HUES64 (cell line): ENCODE measurements at regions not wholly inside any gene's neighbourhood (a gene's known extent, or its start where the extent isn't known, plus 50 kb on each side); places are given as distances from the start of the nearest gene placed in this dataset.
A peak's percentile ranks its signal among the peaks of the same experiment; 100 is the strongest.

ENCODE experiments used
- H3K27ac ChIP-seq: 2 replicates; pipeline ENCODE4 v1.7.0; 2013; ENCODE audit warnings: low read depth, low read length, inconsistent platforms
- H3K27me3 ChIP-seq: 2 replicates; pipeline ENCODE4 v1.6.1; 2013; ENCODE audit warnings: mild to moderate bottlenecking, low read length; ENCODE audit not compliant: insufficient read depth
- H3K36me3 ChIP-seq: 2 replicates; pipeline ENCODE4 v1.6.1; 2013; ENCODE audit warnings: mild to moderate bottlenecking, low read length; ENCODE audit not compliant: insufficient read depth
- H3K4me1 ChIP-seq: 2 replicates; pipeline ENCODE4 v1.6.1; 2013; ENCODE audit warnings: mild to moderate bottlenecking, low read length, moderate library complexity; ENCODE audit not compliant: insufficient read depth
- H3K4me3 ChIP-seq: 2 replicates; pipeline ENCODE4 v1.5.1; 2013; ENCODE audit warnings: mild to moderate bottlenecking, low read length, moderate library complexity
- H3K9ac ChIP-seq: 2 replicates; pipeline ENCODE4 v1.6.1; 2013; ENCODE audit warnings: mild to moderate bottlenecking, low read depth, low read length
- H3K9me3 ChIP-seq: 2 replicates; pipeline ENCODE4 v1.6.1; 2013; ENCODE audit warnings: low read depth, low read length; ENCODE audit not compliant: insufficient read depth
- WGBS: fragments of 150-250, 120-280 bp; methylation state at CpG from one replicate; pipeline ENCODE4 v1.1.7; 2013; ENCODE audit warnings: missing lambda C conversion rate; 5-methylcytosine and 5-hydroxymethylcytosine counted together

DNA sequence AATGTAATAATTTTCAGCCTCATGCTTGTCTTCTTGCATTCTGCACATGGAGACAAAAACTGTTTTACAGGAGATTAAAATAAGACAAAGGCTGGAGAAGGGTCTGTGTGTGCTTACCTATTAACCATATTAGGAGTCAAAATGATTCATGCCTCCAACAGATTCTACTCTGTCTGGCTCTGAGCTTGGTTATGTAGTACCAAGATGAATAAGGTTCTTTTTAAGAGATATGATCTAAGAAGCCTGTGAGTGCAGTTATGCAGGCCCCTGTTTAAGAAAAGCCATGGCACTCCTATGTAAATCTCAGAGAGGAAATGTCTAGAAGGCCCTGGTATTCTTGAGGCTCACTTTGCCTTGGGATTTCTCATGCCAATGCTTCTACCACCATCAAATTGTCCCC, 486.6 kb upstream of the CDH11 start:
- no peaks in the 10 kb centered on the region for H3K27me3 ChIP-seq
- no peaks in the 10 kb centered on the region for H3K4me1 ChIP-seq
- H3K4me3 ChIP-seq: no peak overlapping the region
- H3K27ac ChIP-seq: no peak overlapping the region
- no peak overlapping the region for H3K9ac ChIP-seq
- no peaks in the 10 kb centered on the region for H3K36me3 ChIP-seq
- no peaks in the 10 kb centered on the region for H3K9me3 ChIP-seq

DNA sequence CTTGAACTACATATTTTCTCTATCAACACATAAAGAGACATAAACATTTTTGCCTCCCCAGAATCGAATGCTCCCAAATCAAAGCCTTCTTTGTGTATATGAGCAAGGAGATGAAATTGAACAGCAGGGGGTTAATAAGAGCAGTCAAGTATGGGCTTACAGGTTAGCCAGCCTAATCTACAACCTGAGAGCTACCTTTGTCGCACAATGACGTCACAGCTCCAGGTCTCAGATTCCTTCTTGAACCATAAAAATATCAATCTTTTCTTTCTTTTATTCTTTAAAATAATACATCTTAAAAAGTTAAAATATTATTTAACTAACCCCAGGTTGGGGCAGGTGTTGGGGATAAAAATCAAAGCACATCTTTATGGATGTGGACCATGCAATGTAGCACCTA, 482.9 kb upstream of the CDH11 start:
- H3K4me3 ChIP-seq: no peak overlapping the region
- no peak overlapping the region for H3K27ac ChIP-seq
- peaks cover 5% of the 10 kb centered on the region; the same call in 1 of the 2 replicates for H3K4me1 ChIP-seq
- WGBS: 94% methylated on average over 3 of the region's 3 CpGs
- H3K36me3 ChIP-seq: no peaks in the 10 kb centered on the region
- H3K27me3 ChIP-seq: no peaks in the 10 kb centered on the region
- H3K9me3 ChIP-seq: no peaks in the 10 kb centered on the region
- no peak overlapping the region for H3K9ac ChIP-seq

GRCh38 chr16:65601781-65602180, 479.9 kb upstream of the CDH11 start:
- Histone ChIP-seq H3K27me3 (no peaks in the 10 kb centered on the region), H3K9ac (no peak overlapping the region), H3K4me3 (no peak overlapping the region), H3K36me3 (no peaks in the 10 kb centered on the region), H3K9me3 (no peaks in the 10 kb centered on the region), H3K27ac (no peak overlapping the region), H3K4me1 (peaks cover 12% of the 10 kb centered on the region; the same call in 1 of the 2 replicates)
- WGBS: 94% methylated on average over 3 of the region's 3 CpGs

- Histone ChIP-seq H3K36me3 (no peaks in the 10 kb centered on the region), H3K4me3 (no peak overlapping the region), H3K27ac (no peak overlapping the region; the same call in 1 of the 2 replicates), H3K9me3 (no peaks in the 10 kb centered on the region), H3K27me3 (no peaks in the 10 kb centered on the region), H3K4me1 (peaks cover 12% of the 10 kb centered on the region; the same call in 1 of the 2 replicates), H3K9ac (no peak overlapping the region)
- no CpG with 5 or more reads among the region's 3 CpGs for WGBS
Measured at GRCh38 chr16:65600629-65601028, 478.8 kb upstream of the CDH11 start.

DNA sequence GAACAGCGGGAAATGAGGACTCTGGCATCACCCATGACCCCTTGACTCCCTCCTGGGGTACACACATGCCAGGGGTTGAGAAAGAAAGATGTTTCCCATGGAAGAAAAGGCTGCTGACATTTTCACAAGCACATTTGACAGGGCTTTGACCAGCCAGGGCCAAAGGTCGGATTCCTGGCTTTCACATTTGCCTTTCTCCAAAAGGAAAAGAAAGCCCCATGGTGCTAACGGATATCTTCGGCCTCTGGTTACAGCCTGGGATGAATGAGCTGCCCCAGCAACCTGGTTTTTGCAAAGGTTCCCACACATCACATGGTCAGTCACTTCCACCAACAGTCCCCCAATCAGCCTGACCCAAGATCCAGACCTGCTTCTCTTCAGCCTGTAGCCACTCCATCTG, 478.2 kb upstream of the CDH11 start:
- Histone ChIP-seq H3K4me3 (no peak overlapping the region), H3K4me1 (peaks cover 12% of the 10 kb centered on the region; the same call in 1 of the 2 replicates), H3K27ac (no peak overlapping the region; the same call in 1 of the 2 replicates), H3K9me3 (no peaks in the 10 kb centered on the region), H3K27me3 (no peaks in the 10 kb centered on the region), H3K36me3 (no peaks in the 10 kb centered on the region), H3K9ac (no peak overlapping the region)
- WGBS: 71% methylated on average over 4 of the region's 4 CpGs

DNA sequence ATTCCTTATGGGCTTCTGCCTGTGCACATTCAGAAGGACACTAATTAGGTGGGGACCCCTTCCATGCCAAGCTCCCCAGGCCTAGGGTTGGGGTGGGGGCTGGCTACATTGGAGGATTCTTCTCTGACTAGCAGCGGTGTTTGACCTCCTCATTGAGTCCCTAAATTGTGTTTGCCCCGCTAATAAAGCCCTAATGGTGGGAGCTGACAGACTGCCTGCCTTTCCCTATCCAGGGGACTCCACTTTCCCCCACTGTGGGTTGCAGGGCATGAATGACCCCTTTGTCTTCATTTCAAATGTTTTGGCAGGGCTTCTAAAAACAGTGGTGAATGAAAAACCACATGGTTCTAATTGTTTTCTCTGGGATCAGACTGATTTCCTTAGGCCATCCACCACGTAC, 476.8 kb upstream of the CDH11 start:
- no peaks in the 10 kb centered on the region for H3K27me3 ChIP-seq
- no peak overlapping the region for H3K27ac ChIP-seq
- 84% methylated on average over 3 of the region's 3 CpGs for WGBS
- H3K36me3 ChIP-seq: no peaks in the 10 kb centered on the region
- H3K4me3 ChIP-seq: no peak overlapping the region
- H3K9me3 ChIP-seq: no peaks in the 10 kb centered on the region
- H3K4me1 ChIP-seq: peaks cover 12% of the 10 kb centered on the region; the same call in 1 of the 2 replicates
- H3K9ac ChIP-seq: no peak overlapping the region

- no peak overlapping the region for H3K27ac ChIP-seq
- H3K9ac ChIP-seq: no peak overlapping the region
- no peak overlapping the region for H3K4me3 ChIP-seq
- H3K27me3 ChIP-seq: no peaks in the 10 kb centered on the region
- WGBS: 93% methylated on average over 3 of the region's 3 CpGs
- H3K9me3 ChIP-seq: no peaks in the 10 kb centered on the region
- peaks cover 7% of the 10 kb centered on the region for H3K4me1 ChIP-seq
- no peaks in the 10 kb centered on the region for H3K36me3 ChIP-seq
Measured at GRCh38 chr16:65583498-65583897, 461.6 kb upstream of the CDH11 start.

DNA sequence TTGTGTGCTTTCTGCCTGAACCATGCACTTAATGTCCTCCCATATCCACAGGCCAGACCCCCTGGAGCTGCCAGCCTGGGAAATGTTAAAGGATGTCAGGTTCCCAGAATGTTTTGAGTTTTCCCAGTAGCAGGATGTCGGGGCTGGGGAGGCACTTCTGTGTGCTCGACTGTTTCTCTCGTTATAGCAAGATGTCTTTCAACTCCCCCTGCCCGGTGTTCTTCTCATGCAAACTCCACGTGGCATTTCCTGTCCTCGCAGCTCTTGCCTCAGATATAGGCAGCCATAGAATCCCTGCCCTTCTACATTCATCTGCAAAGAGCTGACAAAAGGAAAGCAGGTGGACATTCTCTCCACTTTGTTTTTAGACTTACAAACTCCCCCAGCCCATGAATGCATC, 457.2 kb upstream of the CDH11 start:
- Histone ChIP-seq H3K9me3 (no peaks in the 10 kb centered on the region), H3K36me3 (no peaks in the 10 kb centered on the region), H3K4me1 (peaks cover 7% of the 10 kb centered on the region), H3K4me3 (no peak overlapping the region), H3K9ac (no peak overlapping the region), H3K27ac (peak overlapping the region; percentile 69; the same call in 1 of the 2 replicates), H3K27me3 (no peaks in the 10 kb centered on the region)
- 52% methylated on average over 6 of the region's 6 CpGs for WGBS

- H3K27ac ChIP-seq: no peak overlapping the region
- no peak overlapping the region for H3K9ac ChIP-seq
- H3K4me1 ChIP-seq: peaks cover 7% of the 10 kb centered on the region
- 86% methylated on average over 10 of the region's 10 CpGs for WGBS
- no peak overlapping the region for H3K4me3 ChIP-seq
- no peaks in the 10 kb centered on the region for H3K27me3 ChIP-seq
- H3K36me3 ChIP-seq: no peaks in the 10 kb centered on the region
- no peaks in the 10 kb centered on the region for H3K9me3 ChIP-seq
Measured at GRCh38 chr16:65576631-65577030, 454.8 kb upstream of the CDH11 start.

GRCh38 chr16:65576139-65576538, 454.3 kb upstream of the CDH11 start:
- no peak overlapping the region for H3K9ac ChIP-seq
- H3K27me3 ChIP-seq: no peaks in the 10 kb centered on the region
- WGBS: 89% methylated on average over 11 of the region's 11 CpGs

DNA sequence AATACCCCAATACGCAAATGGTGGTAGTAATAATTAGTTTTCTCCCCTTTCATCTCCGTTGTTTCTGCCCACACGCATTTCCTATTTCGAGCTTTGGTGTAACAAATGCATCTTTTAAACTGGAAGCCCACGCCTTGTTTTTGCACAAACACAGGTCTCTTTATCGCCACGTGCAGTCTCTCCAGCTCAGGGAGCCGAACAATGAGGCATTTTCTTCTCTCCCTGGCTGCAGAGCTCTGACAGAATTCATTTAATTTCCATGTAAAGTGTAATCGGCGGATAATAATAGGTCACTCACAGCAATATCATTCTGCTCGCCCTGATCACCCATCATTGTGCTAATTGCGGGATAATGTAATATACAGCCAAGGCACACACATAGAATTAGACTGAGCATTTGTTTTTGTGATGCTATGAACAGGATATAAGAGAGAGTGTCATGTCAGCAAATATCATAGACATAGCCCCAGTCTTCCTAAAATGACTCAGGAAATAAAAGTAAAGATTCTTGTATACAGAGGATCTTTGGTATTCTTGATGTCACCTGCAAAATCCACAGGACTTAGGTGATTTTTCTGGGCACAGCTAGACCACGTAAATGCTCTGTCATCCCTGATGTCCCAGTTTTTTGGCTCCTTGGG, 452.6 kb upstream of the CDH11 start:
- no peaks in the 10 kb centered on the region; the same call in 1 of the 2 replicates for H3K9me3 ChIP-seq
- H3K27ac ChIP-seq: no peak overlapping the region
- no peaks in the 10 kb centered on the region for H3K27me3 ChIP-seq
- H3K36me3 ChIP-seq: no peaks in the 10 kb centered on the region
- no peak overlapping the region for H3K9ac ChIP-seq
- WGBS: 83% methylated on average over 12 of the region's 13 CpGs
- H3K4me1 ChIP-seq: peaks cover 2% of the 10 kb centered on the region; the same call in 1 of the 2 replicates
- no peak overlapping the region for H3K4me3 ChIP-seq

More at GRCh38 chr16:65576139-65576538, 454.3 kb upstream of the CDH11 start:
- peaks cover 7% of the 10 kb centered on the region for H3K4me1 ChIP-seq
- no peaks in the 10 kb centered on the region for H3K36me3 ChIP-seq
- H3K27ac ChIP-seq: no peak overlapping the region
- H3K9me3 ChIP-seq: no peaks in the 10 kb centered on the region
- no peak overlapping the region for H3K4me3 ChIP-seq

GRCh38 chr16:65572156-65572555, 450.3 kb upstream of the CDH11 start:
- 100% methylated on average over 1 of the region's 1 CpG for WGBS

More at GRCh38 chr16:65572156-65572555, 450.3 kb upstream of the CDH11 start:
- H3K4me3 ChIP-seq: no peak overlapping the region
- H3K36me3 ChIP-seq: no peaks in the 10 kb centered on the region
- no peaks in the 10 kb centered on the region for H3K27me3 ChIP-seq
- H3K27ac ChIP-seq: no peak overlapping the region
- H3K9ac ChIP-seq: no peak overlapping the region
- no peaks in the 10 kb centered on the region for H3K4me1 ChIP-seq
- no peaks in the 10 kb centered on the region; the same call in 1 of the 2 replicates for H3K9me3 ChIP-seq
